ENCODE measurements at regions not wholly inside any gene's neighbourhood (a gene's known extent, or its start where the extent isn't known, plus 50 kb on each side); places are given as distances from the start of the nearest gene placed in this dataset.

DNA sequence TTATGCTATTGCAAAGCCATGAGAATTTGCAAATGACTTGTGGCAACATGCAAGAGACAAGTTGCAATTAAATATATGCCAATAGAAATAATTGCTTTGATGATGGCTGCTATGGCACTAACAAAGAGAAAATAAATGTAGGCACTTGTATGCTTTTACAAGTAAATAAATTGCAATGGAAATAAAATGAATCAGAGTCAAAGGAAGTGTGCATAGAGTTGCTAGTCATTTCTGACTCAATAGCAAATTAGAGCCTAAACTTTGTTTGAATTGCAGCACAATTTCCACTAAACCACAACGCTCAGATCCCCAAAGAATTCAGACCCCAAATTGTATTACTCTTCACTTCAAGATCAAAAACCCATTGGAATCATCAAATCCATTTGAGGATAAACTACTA is 792.1 kb upstream of the ARGLU1 start:
- TF ChIP-seq MAX (IDR thresholded peaks at IDR 0.05; ENCODE audit: low read depth, low read length): no peak
- TF ChIP-seq POLR2A (IDR thresholded peaks at IDR 0.05; ENCODE audit: extremely low read depth, insufficient read length): no peak
- TF ChIP-seq, protein P1, sequence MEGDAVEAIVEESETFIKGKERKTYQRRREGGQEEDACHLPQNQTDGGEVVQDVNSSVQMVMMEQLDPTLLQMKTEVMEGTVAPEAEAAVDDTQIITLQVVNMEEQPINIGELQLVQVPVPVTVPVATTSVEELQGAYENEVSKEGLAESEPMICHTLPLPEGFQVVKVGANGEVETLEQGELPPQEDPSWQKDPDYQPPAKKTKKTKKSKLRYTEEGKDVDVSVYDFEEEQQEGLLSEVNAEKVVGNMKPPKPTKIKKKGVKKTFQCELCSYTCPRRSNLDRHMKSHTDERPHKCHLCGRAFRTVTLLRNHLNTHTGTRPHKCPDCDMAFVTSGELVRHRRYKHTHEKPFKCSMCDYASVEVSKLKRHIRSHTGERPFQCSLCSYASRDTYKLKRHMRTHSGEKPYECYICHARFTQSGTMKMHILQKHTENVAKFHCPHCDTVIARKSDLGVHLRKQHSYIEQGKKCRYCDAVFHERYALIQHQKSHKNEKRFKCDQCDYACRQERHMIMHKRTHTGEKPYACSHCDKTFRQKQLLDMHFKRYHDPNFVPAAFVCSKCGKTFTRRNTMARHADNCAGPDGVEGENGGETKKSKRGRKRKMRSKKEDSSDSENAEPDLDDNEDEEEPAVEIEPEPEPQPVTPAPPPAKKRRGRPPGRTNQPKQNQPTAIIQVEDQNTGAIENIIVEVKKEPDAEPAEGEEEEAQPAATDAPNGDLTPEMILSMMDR (IDR thresholded peaks at IDR 0.05; ENCODE audit: low read depth, low read length): no peak
- no peak for TF ChIP-seq MYC (IDR thresholded peaks at IDR 0.05; ENCODE audit: low read depth, low read length)
- no peak for DNase-seq (ENCODE audit: low read depth)
- H3K4me3 ChIP-seq (ENCODE audit: low read depth, low read length): no peak overlapping the region

DNA sequence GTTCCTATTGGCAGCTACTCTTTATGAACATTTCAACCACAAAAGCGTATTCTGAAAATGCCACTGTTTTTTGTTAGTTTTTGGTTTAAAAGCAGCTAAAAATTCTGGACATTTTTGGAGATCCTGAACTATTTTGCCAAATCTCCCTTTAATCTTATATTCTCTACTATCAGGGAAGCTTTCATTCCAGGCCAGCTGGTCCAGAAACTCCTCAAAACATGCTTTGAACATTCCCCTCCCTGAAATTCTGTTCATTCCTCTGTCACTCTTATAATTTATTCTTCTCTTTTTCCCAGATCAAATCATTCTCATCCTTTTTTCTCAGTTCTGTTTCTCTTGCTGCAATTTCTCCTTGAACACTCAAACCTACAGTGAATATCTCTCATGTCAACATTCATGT is 790.9 kb upstream of the ARGLU1 start:
- DNase-seq (ENCODE audit: low read depth): no peak
- no peak for TF ChIP-seq MYC (IDR thresholded peaks at IDR 0.05; ENCODE audit: low read depth, low read length)
- TF ChIP-seq, protein P1 (IDR thresholded peaks at IDR 0.05; ENCODE audit: low read depth, low read length): no peak
- no peak for TF ChIP-seq POLR2A (IDR thresholded peaks at IDR 0.05; ENCODE audit: extremely low read depth, insufficient read length)
- no peak for TF ChIP-seq MAX (IDR thresholded peaks at IDR 0.05; ENCODE audit: low read depth, low read length)
- H3K4me3 ChIP-seq (ENCODE audit: low read depth, low read length): no peak overlapping the region

GRCh38 chr13:107351305-107351704 is 783.4 kb upstream of the ARGLU1 start:
- no peak overlapping the region for H3K4me3 ChIP-seq (ENCODE audit: low read depth, low read length)
- TF ChIP-seq, protein P1 (IDR thresholded peaks at IDR 0.05; ENCODE audit: low read depth, low read length): no peak
- TF ChIP-seq POLR2A (IDR thresholded peaks at IDR 0.05; ENCODE audit: extremely low read depth, insufficient read length): no peak
- no peak for TF ChIP-seq MYC (IDR thresholded peaks at IDR 0.05; ENCODE audit: low read depth, low read length)
- no peak for TF ChIP-seq MAX (IDR thresholded peaks at IDR 0.05; ENCODE audit: low read depth, low read length)
- DNase-seq (ENCODE audit: low read depth): no peak

DNA sequence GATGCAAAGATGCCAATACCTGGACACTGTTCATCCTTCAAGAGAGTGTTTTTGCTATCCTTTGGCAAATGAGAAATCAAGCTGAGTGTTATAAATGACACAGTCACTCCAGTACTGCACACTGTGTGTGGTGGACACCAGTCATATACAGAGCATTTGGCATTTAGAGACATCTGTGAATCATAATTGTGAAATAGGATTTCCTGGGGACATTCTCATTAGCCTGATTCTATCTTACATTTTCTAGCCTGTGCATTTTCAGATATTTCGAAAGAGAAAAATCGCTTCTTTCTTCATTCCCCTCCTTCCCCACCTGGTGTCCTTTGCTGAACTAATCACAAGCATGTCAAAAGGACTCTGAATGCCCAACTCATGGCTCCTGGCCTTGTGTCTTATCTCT is 781.0 kb upstream of the ARGLU1 start:
- DNase-seq (ENCODE audit: low read depth): peak; percentile 26
- no peak overlapping the region for H3K4me3 ChIP-seq (ENCODE audit: low read depth, low read length)
- TF ChIP-seq MAX (IDR thresholded peaks at IDR 0.05; ENCODE audit: low read depth, low read length): peak; percentile 42
- TF ChIP-seq MYC (IDR thresholded peaks at IDR 0.05; ENCODE audit: low read depth, low read length): no peak

DNA sequence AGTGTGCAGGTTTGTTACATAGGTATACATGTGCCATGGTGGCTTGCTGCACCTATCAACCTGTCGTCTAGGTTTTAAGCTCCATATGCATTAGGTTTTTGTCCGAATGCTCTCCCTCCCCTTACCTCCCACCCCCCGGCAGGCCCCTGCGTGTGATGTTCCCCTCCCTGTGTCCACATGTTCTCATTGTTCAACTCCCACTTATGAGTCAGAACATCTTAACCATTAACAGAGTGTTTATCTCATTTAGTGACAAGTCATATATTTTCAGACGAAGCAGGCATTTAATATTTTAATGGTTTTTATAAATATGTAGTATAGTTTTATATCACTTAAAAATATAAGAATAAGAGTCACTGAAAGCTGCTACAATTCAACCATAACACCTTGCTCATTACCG is 780.5 kb upstream of the ARGLU1 start:
- H3K4me3 ChIP-seq (ENCODE audit: low read depth, low read length): no peak overlapping the region
- DNase-seq (ENCODE audit: low read depth): peak; percentile 7
- TF ChIP-seq, protein P1 (IDR thresholded peaks at IDR 0.05; ENCODE audit: low read depth, low read length): no peak
- TF ChIP-seq POLR2A (IDR thresholded peaks at IDR 0.05; ENCODE audit: extremely low read depth, insufficient read length): no peak
- no peak for TF ChIP-seq MAX (IDR thresholded peaks at IDR 0.05; ENCODE audit: low read depth, low read length)
- TF ChIP-seq MYC (IDR thresholded peaks at IDR 0.05; ENCODE audit: low read depth, low read length): no peak

- H3K4me3 ChIP-seq (ENCODE audit: low read depth, low read length): no peak overlapping the region
- TF ChIP-seq, protein P1 (IDR thresholded peaks at IDR 0.05; ENCODE audit: low read depth, low read length): no peak
- TF ChIP-seq MAX (IDR thresholded peaks at IDR 0.05; ENCODE audit: low read depth, low read length): no peak
- DNase-seq (ENCODE audit: low read depth): no peak
Observed at GRCh38 chr13:107347641-107348369, 779.9 kb upstream of the ARGLU1 start.

Data from NB4 (cell line).